Esophagus (tissue), 2 donors: ENCODE measurements at regions not wholly inside any gene's neighbourhood (a gene's known extent, or its start where the extent isn't known, plus 50 kb on each side); places are given as distances from the start of the nearest gene placed in this dataset.

Experiments used
- H3K27ac ChIP-seq, 2 donors: one replicate each; pipeline ENCODE4 v1.5.1; 2013; ENCODE audit warnings: low read depth in 2 of 2, mild to moderate bottlenecking in 2 of 2, inconsistent platforms in 1 of 2, low read length in 1 of 2, moderate library complexity in 1 of 2
- H3K27me3 ChIP-seq, 2 donors: one replicate each; pipeline ENCODE4 v1.6.1; 2013; ENCODE audit warnings: low read length in 2 of 2, control low read depth in 1 of 2, mild to moderate bottlenecking in 1 of 2; ENCODE audit not compliant: insufficient read depth in 2 of 2, control insufficient read depth in 1 of 2
- H3K36me3 ChIP-seq, 2 donors: one replicate each; pipeline ENCODE4 v1.6.1; 2013; ENCODE audit warnings: low read length in 1 of 2; ENCODE audit not compliant: control insufficient read depth in 2 of 2, insufficient read depth in 2 of 2
- H3K4me1 ChIP-seq, 2 donors: one replicate each; pipeline ENCODE4 v1.6.1; 2013; ENCODE audit warnings: low read length in 1 of 2; ENCODE audit not compliant: control insufficient read depth in 2 of 2, insufficient read depth in 2 of 2
- H3K4me3 ChIP-seq, 2 donors: one replicate each; pipeline ENCODE4 v1.5.1; 2013; ENCODE audit warnings: low read length in 2 of 2, mild to moderate bottlenecking in 2 of 2, low read depth in 1 of 2, moderate library complexity in 1 of 2
- H3K9me3 ChIP-seq, 2 donors: one replicate each; pipeline ENCODE4 v1.6.1; 2013; ENCODE audit warnings: mild to moderate bottlenecking in 2 of 2, low read depth in 1 of 2, low read length in 1 of 2, moderate library complexity in 1 of 2; ENCODE audit not compliant: control insufficient read depth in 2 of 2, insufficient read depth in 1 of 2
- WGBS, 2 donors: extraction: QIAGEN DNeasy Blood & Tissue Kit; methylation state at CpG; one replicate each; pipeline ENCODE4 v1.1.7; 2013; 5-methylcytosine and 5-hydroxymethylcytosine counted together
- donor health status: healthy with polysubstance abuse.
- donor health status: Bipolar disorder and iron deficiency.

GRCh38 chr6:25215881-25216280, 63.3 kb upstream of the CARMIL1 start:
- Histone ChIP-seq H3K27ac (no peak overlapping the region), H3K9me3 (no peaks in the 10 kb centered on the region), H3K27me3 (no peaks in the 10 kb centered on the region), H3K4me1 (peaks cover 0 to 5% of the 10 kb centered on the region in 2 donors), H3K36me3 (no peaks in the 10 kb centered on the region), H3K4me3 (no peak overlapping the region)
- WGBS, 2 donors, result 82 to 91% methylated on average over 7 of the region's 7 CpGs

DNA sequence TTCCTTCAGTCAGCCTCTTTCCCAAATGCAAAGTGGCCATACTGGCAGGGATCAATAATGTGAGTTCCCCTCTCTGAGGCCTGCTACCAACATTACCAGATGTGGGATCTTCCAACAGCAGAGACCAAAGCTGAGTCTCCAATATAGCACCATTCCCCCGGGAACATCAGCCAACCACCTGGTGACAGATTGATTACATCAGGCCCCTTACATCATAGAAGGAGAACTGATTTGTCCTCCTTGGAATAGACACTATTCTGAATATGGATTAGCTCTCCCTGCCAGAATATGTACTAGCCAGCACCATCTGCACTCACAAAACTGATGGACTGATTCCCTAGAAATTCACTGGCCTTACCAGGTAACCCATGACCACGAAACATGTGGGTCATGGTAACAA, 61.9 kb upstream of the CARMIL1 start:
- peaks cover 0 to 5% of the 10 kb centered on the region in 2 donors for H3K4me1 ChIP-seq
- no peaks in the 10 kb centered on the region for H3K9me3 ChIP-seq
- no peak overlapping the region for H3K27ac ChIP-seq
- H3K27me3 ChIP-seq, result no peaks in the 10 kb centered on the region
- no peaks in the 10 kb centered on the region for H3K36me3 ChIP-seq
- 91 to 92% methylated on average over 2 of the region's 2 CpGs for WGBS, 2 donors
- H3K4me3 ChIP-seq, result no peak overlapping the region

DNA sequence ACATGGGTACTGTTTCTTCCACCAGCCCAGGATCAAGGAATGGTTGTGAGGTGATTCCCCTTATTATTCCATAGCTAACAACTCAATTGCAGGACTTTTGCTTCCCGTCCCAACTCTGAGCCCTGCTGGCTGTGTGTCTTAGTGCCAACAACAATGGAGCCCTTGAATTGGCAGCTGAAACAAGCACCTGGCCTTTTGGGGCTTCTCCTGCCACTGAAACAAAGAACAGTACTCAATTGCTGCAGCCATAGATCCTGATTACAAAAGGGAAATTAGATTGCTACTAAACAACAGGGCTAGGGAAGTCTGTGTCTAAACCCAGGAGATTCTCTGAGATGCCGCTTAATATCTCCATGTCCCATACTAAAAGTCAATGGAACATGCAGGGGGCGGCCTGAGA, 61.3 kb upstream of the CARMIL1 start:
- H3K4me3 ChIP-seq, result no peak overlapping the region
- H3K9me3 ChIP-seq, result no peaks in the 10 kb centered on the region
- H3K27me3 ChIP-seq, result no peaks in the 10 kb centered on the region
- peak overlapping the region in 1 of 2 donors; percentile 0 for H3K27ac ChIP-seq
- H3K36me3 ChIP-seq, result no peaks in the 10 kb centered on the region
- peaks cover 0 to 5% of the 10 kb centered on the region in 2 donors for H3K4me1 ChIP-seq
- 80 to 82% methylated on average over 3 of the region's 3 CpGs for WGBS, 2 donors

GRCh38 chr6:25218346-25218745, 60.8 kb upstream of the CARMIL1 start:
- H3K27ac ChIP-seq, result peak overlapping the region; percentile 6 to 39

GRCh38 chr6:25219216-25219916, 59.8 kb upstream of the CARMIL1 start:
- H3K36me3 ChIP-seq, result no peaks in the 10 kb centered on the region
- no peak overlapping the region for H3K27ac ChIP-seq
- H3K9me3 ChIP-seq, result no peaks in the 10 kb centered on the region
- no peak overlapping the region for H3K4me3 ChIP-seq
- peaks cover 0 to 5% of the 10 kb centered on the region in 2 donors for H3K4me1 ChIP-seq
- H3K27me3 ChIP-seq, result no peaks in the 10 kb centered on the region
- WGBS, 2 donors, result 4 to 52% methylated on average over 1 of the region's 1 CpG

More at GRCh38 chr6:25218346-25218745, 60.8 kb upstream of the CARMIL1 start:
- WGBS, 2 donors, result 48 to 67% methylated on average over 24 of the region's 24 CpGs
- Histone ChIP-seq H3K27me3 (no peaks in the 10 kb centered on the region), H3K9me3 (no peaks in the 10 kb centered on the region), H3K4me1 (peaks cover 0 to 5% of the 10 kb centered on the region in 2 donors), H3K36me3 (no peaks in the 10 kb centered on the region), H3K4me3 (peak overlapping the region in 1 of 2 donors; percentile 38)

GRCh38 chr6:25219917-25220278, 59.3 kb upstream of the CARMIL1 start:
- H3K27ac ChIP-seq, result no peak overlapping the region
- H3K4me1 ChIP-seq, result peaks cover 0 to 5% of the 10 kb centered on the region in 2 donors
- 37 to 46% methylated on average over 2 of the region's 2 CpGs for WGBS, 2 donors
- H3K9me3 ChIP-seq, result no peaks in the 10 kb centered on the region
- H3K36me3 ChIP-seq, result no peaks in the 10 kb centered on the region
- H3K27me3 ChIP-seq, result no peaks in the 10 kb centered on the region
- H3K4me3 ChIP-seq, result no peak overlapping the region

GRCh38 chr6:25220857-25221256, 58.3 kb upstream of the CARMIL1 start:
- H3K9me3 ChIP-seq, result no peaks in the 10 kb centered on the region
- H3K27ac ChIP-seq, result no peak overlapping the region
- H3K27me3 ChIP-seq, result no peaks in the 10 kb centered on the region
- peaks cover 0 to 5% of the 10 kb centered on the region in 2 donors for H3K4me1 ChIP-seq
- 44 to 54% methylated on average over 1 of the region's 1 CpG for WGBS, 2 donors
- no peaks in the 10 kb centered on the region for H3K36me3 ChIP-seq
- H3K4me3 ChIP-seq, result no peak overlapping the region

DNA sequence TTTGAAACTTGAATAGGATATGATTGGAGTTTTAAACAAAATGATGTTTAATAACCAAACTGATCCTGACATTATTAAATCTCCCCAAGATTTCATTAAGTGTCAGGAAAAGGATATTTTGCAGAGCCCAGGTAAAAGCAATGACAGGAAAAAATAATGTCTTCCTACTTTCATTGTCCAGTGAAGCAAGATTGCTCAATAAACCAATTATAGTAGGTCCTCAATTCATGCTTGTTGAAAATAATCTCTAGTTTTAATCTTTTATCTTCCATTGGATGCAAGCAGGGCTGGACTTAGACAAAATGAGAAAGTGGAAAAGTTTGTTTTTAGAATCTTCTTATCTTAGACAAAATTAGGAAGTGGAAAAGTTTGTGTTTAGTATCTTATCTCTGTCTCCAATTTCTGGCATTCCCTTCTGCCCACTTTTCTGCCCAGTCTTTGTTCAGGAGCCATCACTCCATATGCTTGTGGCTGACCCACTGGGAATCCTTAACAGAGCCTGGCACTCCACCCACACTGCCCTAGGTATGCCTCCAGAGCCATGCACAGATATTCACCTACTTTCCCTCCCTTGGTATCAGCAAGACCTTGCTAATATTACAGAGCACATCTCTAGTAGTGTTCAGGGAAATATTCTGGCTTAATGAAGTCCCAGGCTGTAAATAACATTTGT, 57.0 kb upstream of the CARMIL1 start:
- Histone ChIP-seq H3K9me3 (no peaks in the 10 kb centered on the region), H3K36me3 (no peaks in the 10 kb centered on the region), H3K4me3 (no peak overlapping the region), H3K4me1 (peaks cover 0 to 5% of the 10 kb centered on the region in 2 donors), H3K27ac (no peak overlapping the region), H3K27me3 (no peaks in the 10 kb centered on the region)

GRCh38 chr6:25223490-25223991, 55.6 kb upstream of the CARMIL1 start:
- 6 to 9% methylated on average over 4 of the region's 4 CpGs for WGBS, 2 donors
- Histone ChIP-seq H3K4me1 (no peaks in the 10 kb centered on the region), H3K27me3 (no peaks in the 10 kb centered on the region), H3K36me3 (no peaks in the 10 kb centered on the region), H3K27ac (no peak overlapping the region), H3K9me3 (no peaks in the 10 kb centered on the region), H3K4me3 (peak overlapping the region in 1 of 2 donors; percentile 31)

DNA sequence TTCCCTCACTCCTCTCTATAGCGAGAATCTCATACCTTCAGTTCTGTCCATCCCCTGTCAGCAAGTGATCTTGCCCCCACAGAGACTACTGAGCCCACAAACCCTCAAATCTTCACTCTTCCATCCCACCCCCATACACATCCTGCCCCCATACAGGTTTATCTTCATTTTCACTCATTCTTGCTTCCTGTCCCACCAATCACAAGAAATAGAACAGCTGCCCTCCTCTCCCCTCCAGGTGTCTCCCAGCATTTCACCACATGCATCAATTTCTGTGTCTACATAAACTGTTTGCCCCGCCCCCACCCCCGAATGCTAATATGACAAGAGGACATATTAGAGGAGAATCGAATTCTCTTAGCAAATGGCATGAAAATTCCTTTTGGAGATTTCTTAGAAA, 54.9 kb upstream of the CARMIL1 start:
- 89 to 91% methylated on average over 4 of the region's 4 CpGs for WGBS, 2 donors
- Histone ChIP-seq H3K27me3 (no peaks in the 10 kb centered on the region), H3K27ac (no peak overlapping the region), H3K4me1 (no peaks in the 10 kb centered on the region), H3K4me3 (no peak overlapping the region), H3K36me3 (no peaks in the 10 kb centered on the region), H3K9me3 (no peaks in the 10 kb centered on the region)
